ENCODE measurements at regions not wholly inside any gene's neighbourhood (a gene's known extent, or its start where the extent isn't known, plus 50 kb on each side); places are given as distances from the start of the nearest gene placed in this dataset.
"Not testable (repeated sequence)": the region's sequence is repeated elsewhere in the genome, so short reads cannot be mapped to it uniquely, and the experiment has no call there.

DNA sequence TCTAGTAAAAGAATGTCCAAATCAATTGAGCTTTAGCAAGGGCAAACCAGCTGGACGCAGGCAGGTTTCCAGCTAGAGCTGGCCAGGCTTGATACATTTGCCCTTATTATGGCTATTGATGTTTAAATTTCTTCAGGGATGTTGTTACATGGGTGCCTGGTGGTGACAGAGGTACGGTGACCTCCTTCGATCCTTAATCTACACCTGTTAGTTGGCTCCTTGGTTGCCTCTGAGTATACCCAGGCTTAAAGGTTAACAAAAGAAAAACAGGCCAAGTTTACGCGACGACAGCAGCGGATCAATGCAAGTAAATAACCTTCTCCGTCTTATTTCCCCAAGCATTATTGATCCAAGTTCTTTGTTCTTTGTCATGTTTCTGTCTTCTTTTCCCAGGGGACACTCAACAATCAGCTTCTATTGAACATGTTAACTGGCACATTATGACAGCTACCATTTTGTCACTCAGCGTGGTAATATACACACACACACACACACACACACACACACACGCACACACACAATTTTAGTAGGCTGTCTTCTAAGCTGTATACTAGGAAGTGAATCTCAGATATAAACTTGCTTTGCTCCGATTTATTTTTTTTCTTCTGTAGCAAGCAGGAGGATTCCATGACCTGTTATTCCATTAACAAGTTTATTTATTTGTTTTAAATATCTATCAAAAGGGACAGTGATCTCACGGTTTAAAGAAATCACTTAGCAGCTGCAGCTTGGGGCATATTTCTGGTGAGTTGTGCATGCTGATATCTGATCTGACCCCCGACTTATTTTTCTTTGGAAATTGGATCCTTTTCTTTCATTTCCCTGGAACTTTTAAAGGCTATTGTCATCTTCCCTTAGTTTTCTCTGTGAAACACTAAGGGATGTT lies 844.7 kb downstream of the MCTP2 start:
- DNase-seq (ENCODE audit: low read depth): no peak
- in situ Hi-C loops (cut with HindIII; ENCODE audit: low pct_unique_long_range_greater_than_20kb, low sequenced_read_pairs): no loop called here

GRCh38 chr15:95076678-95076990 lies 845.3 kb downstream of the MCTP2 start:
- in situ Hi-C loops (cut with HindIII; ENCODE audit: low pct_unique_long_range_greater_than_20kb, low sequenced_read_pairs): no loop called here
- no peak for DNase-seq (ENCODE audit: low read depth)

DNA sequence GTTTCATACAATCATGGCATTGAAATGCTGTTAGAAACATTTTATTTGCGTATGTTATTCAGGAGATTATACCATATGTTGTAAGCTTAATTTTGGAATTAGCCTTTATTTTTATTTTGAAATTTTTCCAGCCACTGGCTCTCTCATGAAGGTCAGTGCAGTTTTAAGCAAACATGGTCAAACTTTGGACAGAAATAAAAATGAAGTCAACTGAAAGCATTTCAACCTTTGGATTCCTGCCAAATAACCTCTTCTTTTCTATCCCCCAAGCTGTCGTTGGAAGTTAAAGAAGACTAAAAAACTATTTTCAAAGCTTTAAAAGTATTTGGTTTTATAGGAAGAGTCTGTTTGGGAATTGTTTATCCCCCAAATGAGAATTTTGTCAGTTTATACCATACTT lies 846.6 kb downstream of the MCTP2 start:
- no peak for DNase-seq (ENCODE audit: low read depth)
- in situ Hi-C loops (cut with HindIII; ENCODE audit: low pct_unique_long_range_greater_than_20kb, low sequenced_read_pairs): no loop called here

GRCh38 chr15:95080228-95080627 lies 848.9 kb downstream of the MCTP2 start:
- in situ Hi-C loops (cut with HindIII; ENCODE audit: low pct_unique_long_range_greater_than_20kb, low sequenced_read_pairs): not testable (repeated sequence)

GRCh38 chr15:95085056-95085455 lies 853.7 kb downstream of the MCTP2 start:
- in situ Hi-C loops (cut with HindIII; ENCODE audit: low pct_unique_long_range_greater_than_20kb, low sequenced_read_pairs): no loop called here
- no peak for DNase-seq (ENCODE audit: low read depth)

More at GRCh38 chr15:95080228-95080627, 848.9 kb downstream of the MCTP2 start:
- DNase-seq (ENCODE audit: low read depth): not testable (repeated sequence)

- DNase-seq (ENCODE audit: low read depth): peak; percentile 13
- in situ Hi-C loops (cut with HindIII; ENCODE audit: low pct_unique_long_range_greater_than_20kb, low sequenced_read_pairs): no loop called here
Observed at GRCh38 chr15:95086531-95087252, 855.3 kb downstream of the MCTP2 start.

GRCh38 chr15:95087253-95087609 lies 855.9 kb downstream of the MCTP2 start:
- in situ Hi-C loops (cut with HindIII; ENCODE audit: low pct_unique_long_range_greater_than_20kb, low sequenced_read_pairs): no loop called here

GRCh38 chr15:95091444-95091843 lies 860.1 kb downstream of the MCTP2 start:
- no peak for DNase-seq (ENCODE audit: low read depth)
- in situ Hi-C loops (cut with HindIII; ENCODE audit: low pct_unique_long_range_greater_than_20kb, low sequenced_read_pairs): no loop called here

More at GRCh38 chr15:95087253-95087609, 855.9 kb downstream of the MCTP2 start:
- DNase-seq (ENCODE audit: low read depth): no peak

- no peak for DNase-seq (ENCODE audit: low read depth)
- in situ Hi-C loops (cut with HindIII; ENCODE audit: low pct_unique_long_range_greater_than_20kb, low sequenced_read_pairs): no loop called here
Observed at GRCh38 chr15:95095250-95095649, 863.9 kb downstream of the MCTP2 start.

GRCh38 chr15:95096651-95097050 lies 865.3 kb downstream of the MCTP2 start:
- in situ Hi-C loops (cut with HindIII; ENCODE audit: low pct_unique_long_range_greater_than_20kb, low sequenced_read_pairs): no loop called here
- no peak for DNase-seq (ENCODE audit: low read depth)

- peak; percentile 3 for DNase-seq (ENCODE audit: low read depth)
- in situ Hi-C loops (cut with HindIII; ENCODE audit: low pct_unique_long_range_greater_than_20kb, low sequenced_read_pairs): no loop called here
Observed at GRCh38 chr15:95097361-95097760, 866.0 kb downstream of the MCTP2 start.

GRCh38 chr15:95105229-95105628 lies 873.9 kb downstream of the MCTP2 start:
- in situ Hi-C loops (cut with HindIII; ENCODE audit: low pct_unique_long_range_greater_than_20kb, low sequenced_read_pairs): no loop called here
- DNase-seq (ENCODE audit: low read depth): no peak

GRCh38 chr15:95106801-95107200 lies 875.4 kb downstream of the MCTP2 start:
- in situ Hi-C loops (cut with HindIII; ENCODE audit: low pct_unique_long_range_greater_than_20kb, low sequenced_read_pairs): no loop called here
- DNase-seq (ENCODE audit: low read depth): no peak

DNA sequence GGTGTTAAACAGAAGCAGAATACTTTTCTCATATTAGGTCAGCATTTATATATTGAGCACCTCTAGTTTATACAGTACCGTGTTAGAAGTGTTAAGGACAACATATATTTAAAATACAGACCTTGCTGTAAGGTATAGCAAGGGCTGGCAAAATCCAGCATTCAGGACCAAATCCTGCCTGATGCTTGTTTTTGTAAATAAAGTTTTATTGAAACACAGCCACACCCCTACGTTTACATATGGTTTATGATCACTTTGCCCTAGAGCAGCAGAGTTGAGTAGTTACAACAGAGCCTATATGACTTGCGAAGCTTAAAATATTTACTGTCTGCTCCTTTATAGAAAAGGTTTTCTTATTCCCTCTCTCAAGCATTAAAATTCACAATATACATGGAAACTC lies 877.3 kb downstream of the MCTP2 start:
- DNase-seq (ENCODE audit: low read depth): no peak
- in situ Hi-C loops (cut with HindIII; ENCODE audit: low pct_unique_long_range_greater_than_20kb, low sequenced_read_pairs): no loop called here

DNA sequence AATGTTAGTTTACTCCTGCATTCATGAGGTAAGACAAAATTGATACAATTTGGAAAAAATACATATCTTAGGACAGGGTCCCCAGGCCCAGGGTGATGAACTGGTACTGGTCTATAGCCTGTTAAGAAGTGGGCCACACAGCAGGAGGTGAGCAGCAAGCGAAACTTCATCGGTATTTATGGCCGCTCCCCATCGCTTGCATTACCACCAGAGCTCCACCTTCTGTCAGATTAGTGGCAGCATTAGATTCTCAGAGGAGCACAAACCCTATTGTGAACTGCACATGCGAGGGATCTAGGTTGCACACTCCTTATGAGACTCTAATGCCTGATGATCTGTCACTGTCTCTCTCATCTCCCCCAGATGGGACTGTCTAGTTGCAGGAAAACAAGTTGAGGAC lies 880.6 kb downstream of the MCTP2 start:
- no peak for DNase-seq (ENCODE audit: low read depth)
- in situ Hi-C loops (cut with HindIII; ENCODE audit: low pct_unique_long_range_greater_than_20kb, low sequenced_read_pairs): no loop called here

- DNase-seq (ENCODE audit: low read depth): no peak
- in situ Hi-C loops (cut with HindIII; ENCODE audit: low pct_unique_long_range_greater_than_20kb, low sequenced_read_pairs): no loop called here
Observed at GRCh38 chr15:95113041-95113440, 881.7 kb downstream of the MCTP2 start.

DNA sequence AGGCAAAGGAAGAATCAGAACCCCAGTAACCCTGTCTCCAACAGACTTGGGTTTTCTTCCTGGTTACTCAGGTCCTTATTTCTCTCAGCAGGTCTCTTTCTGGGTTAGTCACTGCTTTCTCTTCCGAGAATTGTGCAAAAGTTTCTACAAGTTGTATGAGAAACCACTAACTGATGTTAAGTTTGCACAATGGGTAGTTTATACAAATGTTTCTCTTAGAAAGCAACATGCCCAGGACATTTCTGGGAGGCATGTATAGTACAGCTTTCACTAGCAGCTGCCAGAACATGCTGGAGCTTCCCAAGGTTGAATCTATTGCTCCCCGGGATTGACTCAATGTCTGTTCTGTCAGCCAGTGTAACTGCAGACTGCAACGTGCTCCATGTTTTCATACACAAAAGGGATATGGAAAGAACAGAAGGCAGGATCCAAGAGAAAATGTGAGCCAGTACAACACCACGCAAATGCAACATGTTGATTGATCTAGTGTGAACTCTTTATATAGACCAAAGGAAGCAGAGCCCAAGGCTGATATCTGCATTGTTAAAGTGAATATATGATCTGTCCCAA lies 887.8 kb downstream of the MCTP2 start:
- in situ Hi-C loops (cut with HindIII; ENCODE audit: low pct_unique_long_range_greater_than_20kb, low sequenced_read_pairs): no loop called here
- no peak for DNase-seq (ENCODE audit: low read depth)

GRCh38 chr15:95120595-95120994 lies 889.2 kb downstream of the MCTP2 start:
- no peak for DNase-seq (ENCODE audit: low read depth)
- in situ Hi-C loops (cut with HindIII; ENCODE audit: low pct_unique_long_range_greater_than_20kb, low sequenced_read_pairs): no loop called here

DNA sequence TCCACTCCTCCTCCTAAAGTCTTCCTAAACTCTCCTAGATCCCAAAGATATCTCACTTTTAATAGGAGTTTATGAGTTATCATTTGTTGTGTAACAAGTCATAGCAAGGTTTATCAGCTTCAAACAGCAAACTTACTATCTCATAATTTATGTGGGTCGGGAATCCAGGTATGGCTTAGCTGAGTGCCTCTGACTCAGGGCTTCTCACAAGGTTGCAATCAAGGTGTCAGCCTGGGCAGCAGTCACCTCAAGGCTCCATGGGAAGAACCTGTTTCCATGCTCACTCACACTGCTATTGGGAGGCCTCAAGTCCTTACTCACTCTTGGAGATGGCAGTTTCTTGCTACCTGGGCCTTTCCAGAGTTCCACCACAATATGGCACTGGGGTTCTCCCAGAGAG lies 889.8 kb downstream of the MCTP2 start:
- no peak for DNase-seq (ENCODE audit: low read depth)
- in situ Hi-C loops (cut with HindIII; ENCODE audit: low pct_unique_long_range_greater_than_20kb, low sequenced_read_pairs): no loop called here

All from Caki2 (cell line).